CD4-positive, alpha-beta T cell treated with Interferon gamma for 1 hour (primary cell): ENCODE measurements at regions not wholly inside any gene's neighbourhood (a gene's known extent, or its start where the extent isn't known, plus 50 kb on each side); places are given as distances from the start of the nearest gene placed in this dataset.

ENCODE experiments used
- DNase-seq: peaks from one replicate; pipeline ENCODE4 v3.0.0-alpha.2; 2020

DNA sequence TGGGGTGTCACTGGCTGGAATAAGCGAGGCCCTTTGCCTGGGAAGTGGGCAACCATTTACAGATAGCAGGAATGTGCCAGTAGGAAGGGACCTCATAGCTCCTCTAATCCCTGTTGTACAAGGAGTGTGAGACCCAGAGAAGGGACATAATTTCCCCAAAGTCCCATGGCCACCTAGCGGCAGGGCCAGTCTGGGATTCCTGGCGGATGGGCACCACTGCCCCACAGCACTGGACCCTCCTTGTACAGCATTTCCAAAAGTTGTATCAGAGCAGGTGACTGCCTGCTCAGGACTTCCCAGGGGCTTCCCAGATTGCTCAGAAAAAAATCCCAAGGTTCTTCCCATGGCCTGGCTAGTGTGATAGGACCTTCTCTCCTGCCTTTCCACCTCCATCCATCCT lies 185.8 kb downstream of the GLI2 start:
- no peak for DNase-seq

DNA sequence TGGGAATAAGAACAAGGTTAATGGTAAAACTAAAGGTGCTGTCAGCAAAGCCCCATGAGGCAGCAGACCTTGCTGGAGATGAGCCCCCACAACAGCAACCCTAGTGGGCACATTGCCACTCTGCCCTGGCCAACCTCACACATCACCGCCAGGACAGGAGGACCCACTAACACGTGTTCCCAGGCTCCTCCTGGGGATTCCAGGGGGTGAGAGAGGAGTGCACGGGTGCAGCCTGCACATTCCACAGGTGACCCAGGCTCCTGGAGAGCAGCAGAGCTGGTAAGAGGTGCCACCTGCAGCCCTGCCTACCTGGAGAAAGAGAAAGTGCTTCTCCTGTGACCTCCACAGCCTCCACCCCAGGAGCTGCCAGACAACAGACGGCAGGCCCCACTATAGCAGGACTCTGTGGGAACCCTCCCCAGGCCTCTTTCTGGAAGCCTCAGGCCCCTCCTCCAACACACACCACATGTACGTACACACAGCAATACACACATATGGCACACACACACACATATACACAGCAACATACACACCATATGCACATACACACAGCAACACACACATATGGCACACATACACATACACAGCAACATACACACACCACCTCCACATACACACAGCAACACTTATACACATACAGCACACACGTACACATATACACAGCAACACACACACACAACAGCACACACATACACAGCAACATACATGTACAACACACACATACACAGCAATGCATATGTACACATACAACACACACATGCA lies 187.1 kb downstream of the GLI2 start:
- no peak for DNase-seq

DNA sequence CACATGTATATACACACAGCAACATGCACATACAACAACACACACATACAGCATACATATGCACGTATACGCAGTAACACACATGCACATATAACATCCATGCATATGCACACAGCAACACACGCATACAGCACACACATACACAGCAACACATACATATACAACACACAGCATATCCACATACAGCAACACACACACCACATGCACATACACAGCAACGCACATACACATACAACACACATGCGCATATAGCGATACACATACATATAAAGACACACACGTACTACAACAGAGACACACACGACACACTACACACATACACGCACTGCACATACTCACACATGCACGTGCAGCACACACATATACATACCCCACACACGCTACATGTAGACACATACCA lies 187.8 kb downstream of the GLI2 start:
- DNase-seq: no peak

GRCh38 chr2:120924924-120925323 lies 189.3 kb downstream of the GLI2 start:
- no peak for DNase-seq

DNA sequence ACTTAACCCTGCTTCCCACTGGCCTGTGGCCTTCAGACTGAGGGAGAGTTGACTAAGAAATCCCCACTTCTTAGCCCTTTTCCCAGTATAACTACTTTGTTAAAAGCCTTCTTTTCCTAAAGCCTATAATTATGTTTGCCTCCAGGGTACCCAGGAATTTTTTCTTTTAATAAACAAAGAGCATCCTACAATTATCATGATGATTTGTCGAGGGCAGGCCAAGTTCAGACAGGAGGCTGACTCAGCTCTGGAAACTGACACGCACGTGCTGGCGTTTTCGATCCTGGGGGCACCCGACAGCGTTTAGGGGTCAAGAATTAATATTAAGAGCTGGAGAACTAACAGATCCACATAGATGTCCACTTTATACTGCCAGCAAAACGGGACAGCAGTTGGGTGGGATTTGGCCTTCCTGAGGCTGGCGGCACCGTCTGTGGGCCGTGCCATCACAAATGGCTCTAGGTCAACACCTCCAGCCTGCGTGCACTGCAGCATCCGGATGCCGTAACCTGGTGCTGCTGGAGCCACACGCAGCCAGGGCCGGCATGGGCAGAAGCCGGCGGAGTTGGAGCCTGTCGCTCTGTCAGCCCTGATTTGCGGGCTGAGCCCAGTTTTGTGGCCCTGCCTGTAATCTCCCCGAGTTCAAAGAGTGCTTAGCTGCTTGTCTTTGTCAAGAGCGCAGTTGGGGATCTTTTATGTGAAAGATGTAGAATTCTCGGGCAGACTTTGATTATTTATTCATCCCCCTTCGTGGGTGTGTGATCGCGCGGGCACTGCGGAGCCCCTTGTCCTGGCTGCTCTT lies 191.0 kb downstream of the GLI2 start:
- no peak for DNase-seq

- no peak for DNase-seq
Observed at GRCh38 chr2:120927265-120927628, 191.6 kb downstream of the GLI2 start.

DNA sequence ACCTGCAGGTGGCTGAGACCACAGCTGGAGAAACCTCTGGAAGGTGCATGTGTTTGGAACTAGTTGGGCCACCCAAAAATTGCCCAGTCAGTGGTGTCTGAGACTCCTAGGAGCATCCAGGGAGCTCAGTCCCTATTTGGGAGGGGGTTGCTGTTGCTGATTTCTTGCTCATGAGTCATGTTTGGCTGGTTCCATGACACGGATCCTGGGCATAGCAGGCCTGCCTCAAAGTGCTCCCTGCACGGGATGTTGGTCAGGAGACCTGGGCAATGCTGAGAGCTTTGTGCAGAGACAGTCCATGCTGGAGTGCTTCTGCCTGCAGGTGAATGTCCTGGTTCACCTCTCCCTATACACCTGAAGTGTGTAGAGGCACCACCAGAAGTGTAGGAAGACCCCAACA lies 194.2 kb downstream of the GLI2 start:
- no peak for DNase-seq

- DNase-seq: no peak
Observed at GRCh38 chr2:120930236-120930635, 194.6 kb downstream of the GLI2 start.

- DNase-seq: no peak
Observed at GRCh38 chr2:120930864-120931263, 195.2 kb downstream of the GLI2 start.

- DNase-seq: no peak
Observed at GRCh38 chr2:120932472-120932871, 196.8 kb downstream of the GLI2 start.

DNA sequence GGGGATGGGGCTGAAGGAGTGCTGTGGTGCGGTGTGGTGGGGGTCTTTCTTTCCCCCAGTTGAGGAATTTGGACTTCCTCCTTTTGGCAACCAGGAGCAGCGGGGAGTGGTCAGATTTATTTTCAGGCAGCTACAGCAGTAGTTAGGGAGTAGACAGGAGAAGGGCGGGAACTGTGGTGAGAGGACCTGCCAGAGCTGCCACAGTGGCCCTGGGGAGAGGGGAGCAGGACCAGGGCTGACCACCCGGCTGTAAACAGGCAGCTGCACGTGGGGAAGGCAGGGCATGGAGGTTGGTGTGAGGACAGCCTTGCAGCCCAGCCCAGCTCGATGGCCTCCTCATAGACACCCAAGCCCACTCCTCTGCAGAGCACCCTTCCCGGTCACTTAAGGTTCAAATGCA lies 197.2 kb downstream of the GLI2 start:
- no peak for DNase-seq

GRCh38 chr2:120933693-120934573 lies 198.3 kb downstream of the GLI2 start:
- no peak for DNase-seq

DNA sequence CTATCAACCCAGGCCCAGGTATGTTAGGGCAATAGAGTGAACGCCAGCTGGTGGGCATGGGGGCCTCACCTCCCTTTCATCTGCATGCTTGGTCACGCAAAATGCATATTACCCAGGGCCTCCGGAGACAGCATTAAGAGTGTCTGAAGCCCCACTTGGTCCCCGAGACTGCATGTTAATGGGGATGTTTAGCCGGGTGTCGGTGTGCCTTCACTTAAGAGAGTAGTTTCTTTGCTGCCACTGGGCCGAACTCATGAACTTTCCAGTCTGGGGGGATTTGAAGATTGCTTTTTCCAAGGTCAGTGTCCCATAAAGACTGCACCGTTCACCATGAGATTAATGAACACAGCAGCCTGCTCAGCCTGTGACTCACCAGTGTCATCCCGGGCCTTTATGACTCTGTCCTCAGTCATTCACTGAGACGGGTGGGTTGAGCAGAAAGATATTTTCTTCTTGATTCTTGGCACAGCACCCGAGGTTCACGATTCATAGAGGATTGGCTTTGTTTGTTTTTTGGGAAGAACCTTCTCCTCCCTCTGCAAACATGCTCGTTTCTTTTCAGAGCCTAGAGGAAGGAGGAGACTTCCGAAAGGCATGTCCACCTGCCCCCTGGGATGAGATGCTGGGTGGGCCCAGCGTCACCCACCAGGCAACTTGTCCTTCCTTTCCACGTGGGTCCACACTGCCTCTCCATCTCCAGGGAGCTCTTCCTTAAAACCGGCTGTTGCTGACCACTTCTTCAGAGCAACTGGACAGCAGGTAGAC lies 199.1 kb downstream of the GLI2 start:
- DNase-seq: no peak

- DNase-seq: no peak
Observed at GRCh38 chr2:120935339-120936313, 200.0 kb downstream of the GLI2 start.

GRCh38 chr2:120936476-120937334 lies 201.0 kb downstream of the GLI2 start:
- no peak for DNase-seq

DNA sequence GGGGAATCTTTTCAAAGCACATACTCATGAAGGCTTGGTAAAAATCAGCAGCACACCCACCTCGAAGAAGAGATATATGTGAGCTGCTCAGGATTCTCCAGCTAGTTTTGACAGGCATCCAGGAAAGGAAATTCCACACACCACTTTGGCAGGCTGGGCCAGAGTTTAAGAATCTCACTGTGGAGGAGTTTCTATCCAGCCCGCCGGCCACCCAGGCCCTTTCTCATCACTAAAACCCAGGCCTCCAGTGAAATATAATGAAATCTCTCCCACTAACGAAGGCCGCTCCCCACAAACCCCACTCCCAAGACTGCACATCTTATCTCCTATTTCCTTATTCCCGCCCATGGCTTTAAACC lies 202.0 kb downstream of the GLI2 start:
- DNase-seq: no peak

DNA sequence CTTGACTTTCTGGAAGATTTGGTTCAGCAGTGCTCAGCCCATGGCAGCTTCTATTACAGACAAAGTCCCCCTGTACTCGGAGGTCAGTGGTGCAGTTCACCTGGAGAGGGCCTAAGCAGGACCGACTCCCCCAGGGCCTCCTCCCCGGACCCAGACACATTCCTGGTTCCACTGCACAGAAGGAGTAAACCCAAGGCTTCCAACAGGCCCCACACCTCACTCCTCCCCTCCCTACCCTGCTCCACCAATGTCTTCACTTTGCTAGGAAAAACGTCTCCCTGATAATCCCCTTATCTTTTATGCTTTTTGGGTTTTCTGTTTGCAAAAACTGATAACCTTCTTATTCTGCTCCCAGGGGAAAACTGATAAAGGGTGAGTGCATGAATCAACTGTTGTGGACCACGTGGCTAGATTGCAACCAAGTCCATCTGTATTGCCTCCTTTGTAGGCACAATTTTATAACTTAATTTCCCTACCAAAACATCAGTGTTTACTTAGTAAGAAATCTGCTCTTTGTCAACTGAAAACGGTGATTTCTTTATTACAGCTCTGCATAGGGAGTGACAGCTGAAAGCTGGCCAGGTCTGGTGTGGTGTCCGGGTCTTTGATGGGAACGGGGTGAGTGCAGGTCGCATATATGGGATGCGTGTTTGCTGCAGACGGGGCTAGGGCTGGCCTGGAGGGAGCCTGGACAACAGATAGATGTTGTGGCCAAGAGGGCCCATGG lies 202.5 kb downstream of the GLI2 start:
- no peak for DNase-seq

DNA sequence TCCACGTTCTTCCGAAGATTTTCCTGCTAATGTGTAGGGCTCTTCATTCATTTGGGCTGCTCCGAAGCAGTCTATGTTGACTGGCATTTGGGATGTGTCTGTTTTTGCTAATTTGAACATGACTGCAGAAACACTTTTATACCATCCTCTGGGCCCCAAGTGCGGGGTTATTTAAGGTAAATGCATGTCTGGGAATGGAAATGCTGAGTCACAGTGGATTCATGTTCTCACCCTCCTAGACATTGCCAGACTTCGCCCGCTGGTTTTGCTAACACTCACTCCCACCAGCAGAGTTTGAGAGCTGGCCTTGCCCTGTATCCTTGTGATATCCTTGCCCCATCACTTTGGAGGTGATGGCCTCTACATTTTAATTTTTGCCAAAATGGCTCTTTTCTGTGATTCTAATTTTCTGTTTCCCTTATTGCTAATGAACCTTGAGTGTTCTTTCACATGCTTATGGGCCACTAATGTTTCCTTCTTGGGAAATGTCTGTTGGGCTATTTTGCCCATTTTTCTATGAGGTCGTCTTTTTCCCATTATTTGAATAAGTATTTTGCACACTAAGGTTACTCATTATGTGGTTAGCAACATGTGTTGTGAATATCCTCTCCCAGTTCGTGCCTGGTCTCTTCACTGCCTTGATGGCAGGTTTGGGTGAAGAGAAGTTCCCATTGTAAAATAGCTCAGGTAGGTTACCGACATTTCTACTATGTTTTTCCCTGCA lies 204.1 kb downstream of the GLI2 start:
- no peak for DNase-seq

GRCh38 chr2:120940319-120940696 lies 204.6 kb downstream of the GLI2 start:
- DNase-seq: no peak
